ENCODE measurements at regions not wholly inside any gene's neighbourhood (a gene's known extent, or its start where the extent isn't known, plus 50 kb on each side); places are given as distances from the start of the nearest gene placed in this dataset.

- H3K4me3 ChIP-seq (ENCODE audit: low read depth, low read length) = no peak overlapping the region
- no peak for TF ChIP-seq CTCF (conservative IDR thresholded peaks at IDR 0.05; ENCODE audit: low read depth, low read length)
- DNase-seq (ENCODE audit: low read depth) = peak; percentile 38
These were observed 55.6 kb upstream of the EXOC1L start for GRCh38 chr4:55763996-55764395.

GRCh38 chr4:55765070-55765469, 54.5 kb upstream of the EXOC1L start:
- DNase-seq (ENCODE audit: low read depth) = no peak
- no peak overlapping the region for H3K4me3 ChIP-seq (ENCODE audit: low read depth, low read length)
- no peak for TF ChIP-seq CTCF (conservative IDR thresholded peaks at IDR 0.05; ENCODE audit: low read depth, low read length)

GRCh38 chr4:55768291-55768690, 51.3 kb upstream of the EXOC1L start:
- TF ChIP-seq CTCF (conservative IDR thresholded peaks at IDR 0.05; ENCODE audit: low read depth, low read length) = no peak
- H3K4me3 ChIP-seq (ENCODE audit: low read depth, low read length) = no peak overlapping the region
- peak; percentile 95 for DNase-seq (ENCODE audit: low read depth)

All from choroid plexus epithelial cell (primary cell).